Kidney tubule cell (primary cell): ENCODE measurements at regions not wholly inside any gene's neighbourhood (a gene's known extent, or its start where the extent isn't known, plus 50 kb on each side); places are given as distances from the start of the nearest gene placed in this dataset.
"Not testable (repeated sequence)": the region's sequence is repeated elsewhere in the genome, so short reads cannot be mapped to it uniquely, and the experiment has no call there.

Experiments
- DNase-seq: peaks from one replicate; pipeline ENCODE4 v3.0.0-alpha.2; 2018; ENCODE audit warnings: low spot score

DNA sequence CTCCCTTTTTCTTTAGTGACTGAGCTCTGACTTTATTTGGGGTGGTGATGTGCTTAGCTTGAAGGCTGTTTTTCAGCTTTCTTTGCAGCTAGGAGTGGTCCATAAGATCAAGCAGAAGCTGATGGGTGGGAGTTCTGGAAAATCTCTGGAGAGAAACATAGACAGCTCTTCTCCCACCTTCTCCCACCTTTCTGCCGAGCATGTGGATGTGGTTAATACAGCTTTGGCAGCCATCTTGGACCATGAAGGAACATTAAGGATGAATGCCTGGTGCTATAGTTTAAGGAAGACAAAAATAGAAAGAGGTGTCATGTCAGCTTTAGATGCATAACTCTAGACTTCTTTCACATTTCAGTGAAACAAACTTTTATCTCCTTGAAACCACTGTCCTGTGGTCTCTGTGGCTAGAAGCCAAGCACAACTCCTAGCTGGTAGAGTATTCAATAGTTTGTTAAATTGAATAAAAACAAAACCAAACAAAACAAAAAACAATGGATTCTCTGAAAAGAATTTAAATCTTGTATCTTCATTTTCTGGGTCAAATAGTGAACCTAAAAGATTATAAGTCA, 203.6 kb upstream of the SESN3 start:
- no peak for DNase-seq

DNA sequence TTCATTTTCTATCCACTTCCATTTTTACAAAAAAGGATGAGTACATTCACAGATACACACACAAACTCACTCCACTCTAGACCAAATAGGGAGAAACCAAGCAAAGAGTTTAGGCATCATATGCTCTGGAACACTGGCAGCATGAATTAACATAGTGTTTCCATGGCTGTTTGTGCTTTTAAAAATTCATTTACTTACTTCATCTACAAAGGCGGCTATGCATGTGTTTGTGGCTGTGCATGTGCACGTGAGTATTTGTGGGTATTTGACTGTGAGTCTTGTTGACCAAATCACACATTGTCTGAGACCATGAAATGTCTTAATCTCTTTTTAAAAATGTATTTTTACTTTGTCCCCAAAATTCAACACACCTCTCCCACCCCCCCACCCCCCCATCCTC, 203.0 kb upstream of the SESN3 start:
- DNase-seq = no peak

DNA sequence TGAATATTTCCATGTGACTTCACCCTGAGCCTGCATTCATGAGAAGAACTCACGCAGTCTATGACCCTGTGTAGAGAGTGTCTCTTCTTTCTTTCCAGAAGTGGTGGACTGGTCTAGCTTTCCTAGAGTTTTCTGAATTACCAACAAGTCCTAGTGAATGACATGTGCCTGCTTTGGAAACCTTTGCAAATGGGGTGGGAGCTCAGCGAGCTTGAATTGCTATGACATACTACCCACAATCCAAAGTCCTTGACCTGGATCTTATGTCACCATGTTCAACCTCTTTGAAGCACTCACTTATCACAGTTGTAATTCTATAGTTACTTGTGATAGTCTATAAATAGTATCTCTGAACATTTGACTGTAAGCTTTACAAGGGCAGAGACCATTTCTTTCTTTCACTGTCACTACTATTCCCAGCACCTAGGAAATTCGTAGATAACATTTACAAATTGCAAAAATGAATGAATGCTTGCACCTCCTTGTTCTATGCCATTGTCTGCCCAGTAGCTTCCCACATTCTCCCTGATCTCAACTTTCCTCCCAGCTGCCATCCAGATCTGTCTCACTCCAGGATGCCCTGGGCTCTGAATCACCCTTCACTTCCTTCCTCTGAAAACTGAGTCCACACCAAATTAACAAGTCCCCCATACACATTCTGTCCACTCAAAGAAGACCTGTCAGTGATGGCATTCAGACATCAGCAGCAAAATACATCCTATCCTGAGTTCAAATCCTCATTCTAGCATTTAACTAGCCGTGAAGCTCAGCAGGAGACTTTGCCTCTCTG, 201.9 kb upstream of the SESN3 start:
- peak; percentile 8 for DNase-seq

DNA sequence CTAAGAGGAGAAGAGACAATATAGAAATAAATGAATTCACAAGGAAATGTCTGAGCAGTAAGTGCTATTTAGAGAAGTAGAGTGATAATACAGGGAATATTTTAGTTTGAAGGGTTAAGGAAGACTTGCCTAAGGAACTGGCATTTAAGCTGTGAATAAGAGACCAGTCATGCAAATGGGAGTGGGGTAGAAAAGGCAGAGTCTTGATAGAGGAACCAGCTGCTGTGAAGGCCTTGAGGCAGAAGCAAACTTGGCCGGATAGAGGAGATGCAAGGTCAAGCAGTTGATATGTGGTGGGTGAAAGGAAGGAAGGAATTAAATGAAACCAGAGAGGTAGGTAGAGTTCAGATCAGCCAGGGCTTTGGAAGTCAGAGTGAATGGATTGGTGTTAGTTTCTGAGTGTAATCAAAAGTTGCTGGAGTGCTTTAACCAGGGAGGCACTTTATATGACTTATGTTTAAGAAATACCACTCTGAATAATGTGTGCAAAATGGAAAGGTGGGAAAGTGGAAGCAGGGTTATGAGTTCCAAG, 198.4 kb upstream of the SESN3 start:
- DNase-seq = no peak

DNA sequence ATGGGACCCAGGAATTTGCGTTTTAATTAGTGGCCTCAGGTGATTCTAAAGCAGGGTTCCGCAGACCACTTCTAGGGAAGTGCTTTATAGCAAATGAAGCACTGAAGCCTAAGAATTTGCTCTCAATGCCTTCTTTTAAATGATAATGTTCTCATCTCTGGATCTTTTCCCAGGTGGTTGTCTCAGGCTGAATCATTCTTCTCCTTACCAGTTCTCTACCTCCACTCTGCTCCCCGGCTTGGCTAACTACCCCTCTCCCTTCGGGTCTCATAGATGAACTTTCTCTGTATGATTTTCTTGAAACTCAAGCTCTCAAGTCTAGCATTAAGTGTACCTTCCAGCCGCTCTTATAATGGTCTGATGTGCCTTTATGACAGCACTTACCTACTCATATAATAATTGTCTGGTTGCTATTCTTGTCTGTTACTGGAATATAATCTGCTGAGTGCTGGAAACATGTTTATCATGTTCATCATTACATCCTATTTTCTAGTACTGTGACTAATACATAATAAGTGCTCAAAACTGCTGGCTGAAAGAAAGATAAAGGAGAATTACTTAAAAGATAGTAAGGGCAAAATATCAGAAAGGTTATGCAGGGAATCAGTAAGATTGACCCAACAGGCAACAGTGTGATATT, 195.9 kb upstream of the SESN3 start:
- DNase-seq = no peak

DNA sequence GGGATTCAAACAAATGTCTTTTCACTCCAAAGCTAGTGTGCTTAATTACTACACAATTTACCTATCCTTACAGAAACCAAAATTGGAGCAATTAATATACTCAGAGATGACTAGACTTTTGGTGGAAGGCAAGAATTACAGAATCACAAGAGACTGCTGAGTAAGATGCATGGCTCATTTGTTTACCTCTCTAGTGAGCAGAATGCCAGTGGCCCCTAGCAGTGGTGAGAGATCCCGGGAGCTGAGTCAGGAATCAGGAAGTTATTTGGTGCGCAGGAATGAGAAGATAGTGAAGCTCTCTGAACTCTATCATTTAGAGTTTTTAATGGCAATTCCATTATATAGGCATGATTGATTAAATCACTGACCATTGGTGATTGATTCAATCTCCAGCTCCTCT, 188.9 kb upstream of the SESN3 start:
- DNase-seq = peak; percentile 80

DNA sequence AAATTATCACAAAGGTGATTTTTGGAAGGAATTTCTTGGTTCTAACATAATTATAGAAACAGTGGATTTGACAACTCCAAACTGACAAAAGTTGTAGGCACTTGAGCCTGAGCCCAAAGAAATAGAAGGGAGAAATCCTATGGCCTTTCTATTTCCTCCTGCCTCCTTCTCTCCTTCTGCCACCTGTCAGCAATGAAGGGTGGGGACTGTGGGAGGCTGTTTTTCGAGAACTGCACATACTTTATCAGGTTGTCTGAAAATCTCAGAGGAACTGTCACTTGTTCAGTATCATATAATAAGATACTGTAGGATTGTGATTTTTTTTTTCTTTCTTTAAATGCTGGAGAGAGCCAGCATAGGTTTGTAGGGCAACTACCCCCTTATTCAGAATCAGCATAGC, 187.9 kb upstream of the SESN3 start:
- DNase-seq = no peak

DNA sequence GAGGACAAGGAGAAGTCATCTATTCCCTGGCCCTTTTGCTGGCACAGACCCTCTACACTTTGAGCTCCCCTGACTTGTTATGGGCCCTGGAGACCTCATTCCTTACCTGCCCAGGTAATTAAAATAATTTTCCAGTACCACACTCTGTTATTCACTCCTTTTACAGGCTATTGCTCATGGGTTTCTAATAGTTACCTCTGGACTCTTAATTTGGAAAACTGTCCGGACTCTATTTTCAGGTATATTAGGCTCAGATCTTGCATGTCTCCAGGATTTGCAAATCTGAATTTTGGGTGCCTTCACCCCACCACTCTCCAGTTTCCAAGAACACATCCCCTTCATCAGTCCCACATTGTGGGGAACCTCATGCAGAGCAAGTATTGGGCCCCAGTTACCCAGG, 186.8 kb upstream of the SESN3 start:
- DNase-seq = no peak

DNA sequence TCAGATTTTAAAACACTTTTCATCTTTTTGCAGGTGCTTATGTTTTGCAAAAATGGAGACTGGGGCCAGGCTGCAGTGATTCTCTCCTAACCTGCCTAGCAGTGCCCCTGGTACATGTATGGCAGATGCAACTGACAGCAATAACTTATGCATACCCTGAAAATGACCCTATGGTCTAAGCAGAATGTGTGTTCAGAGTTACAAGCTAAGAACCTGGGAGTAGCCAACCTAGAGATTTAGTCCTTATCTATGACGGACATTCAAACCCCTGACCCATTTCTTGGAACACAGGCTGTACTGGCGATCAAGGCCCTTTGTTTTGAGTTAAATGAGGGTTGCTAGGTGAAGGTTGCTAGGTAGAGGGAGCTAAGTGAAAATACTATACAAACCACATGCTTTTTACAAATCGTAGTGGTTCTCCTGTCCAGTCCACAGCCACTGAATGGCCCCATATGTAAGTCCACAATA, 184.9 kb upstream of the SESN3 start:
- no peak for DNase-seq

DNA sequence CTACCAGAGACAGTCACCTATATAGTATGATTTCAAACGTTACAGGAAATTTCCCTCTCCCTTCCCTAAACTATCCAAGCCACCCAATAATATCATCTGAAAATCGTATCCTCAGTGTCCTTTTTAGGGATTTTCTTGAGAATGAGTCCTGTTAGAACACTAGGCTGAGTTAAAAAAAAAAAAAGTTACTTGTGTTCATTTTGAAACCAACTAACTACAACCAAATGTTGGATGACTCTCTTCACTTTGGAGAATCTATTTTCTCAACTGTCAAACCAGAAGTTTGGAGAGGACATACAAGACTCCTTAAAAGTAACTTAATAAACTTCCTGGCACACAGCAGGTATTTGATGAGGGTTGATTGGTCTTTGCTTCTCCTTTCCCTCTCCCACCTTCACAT, 183.2 kb upstream of the SESN3 start:
- no peak for DNase-seq

DNA sequence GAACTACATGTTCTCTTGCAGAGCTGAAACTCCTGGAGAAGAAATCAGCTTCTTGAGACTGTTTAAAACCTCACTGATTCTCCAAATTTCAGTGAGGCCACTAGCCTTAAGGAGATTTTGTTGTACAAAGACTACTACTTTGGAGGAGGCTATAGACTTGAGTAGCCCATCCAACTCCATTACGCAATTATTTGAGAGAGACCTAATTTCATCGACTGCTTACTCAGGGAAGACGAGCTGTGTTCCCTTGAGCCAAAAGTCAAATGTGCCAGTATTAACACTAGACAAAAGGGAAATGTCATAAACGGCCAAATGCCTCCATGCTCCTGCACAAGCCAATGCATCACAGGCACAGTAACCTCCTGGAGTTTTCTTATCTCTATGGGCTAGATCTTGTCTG, 182.8 kb upstream of the SESN3 start:
- no peak for DNase-seq

DNA sequence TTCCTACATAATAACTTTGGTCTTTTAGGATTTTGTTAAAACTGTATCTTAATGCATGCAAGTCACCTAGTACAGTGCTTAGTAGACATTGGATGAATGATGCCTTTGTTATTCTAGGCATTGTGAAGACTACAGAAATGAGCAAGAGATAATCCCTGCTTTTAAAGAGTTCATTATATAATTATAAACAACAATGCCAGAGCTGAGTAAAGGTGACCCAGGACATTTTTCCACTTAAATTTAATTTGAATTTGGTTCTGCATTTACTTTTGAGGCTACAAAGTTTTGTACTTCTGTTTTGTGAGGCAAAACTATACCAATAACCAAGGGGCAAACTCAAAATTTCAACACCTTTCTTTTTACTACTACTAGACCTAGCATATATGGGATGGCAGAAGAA, 182.0 kb upstream of the SESN3 start:
- DNase-seq = no peak

DNA sequence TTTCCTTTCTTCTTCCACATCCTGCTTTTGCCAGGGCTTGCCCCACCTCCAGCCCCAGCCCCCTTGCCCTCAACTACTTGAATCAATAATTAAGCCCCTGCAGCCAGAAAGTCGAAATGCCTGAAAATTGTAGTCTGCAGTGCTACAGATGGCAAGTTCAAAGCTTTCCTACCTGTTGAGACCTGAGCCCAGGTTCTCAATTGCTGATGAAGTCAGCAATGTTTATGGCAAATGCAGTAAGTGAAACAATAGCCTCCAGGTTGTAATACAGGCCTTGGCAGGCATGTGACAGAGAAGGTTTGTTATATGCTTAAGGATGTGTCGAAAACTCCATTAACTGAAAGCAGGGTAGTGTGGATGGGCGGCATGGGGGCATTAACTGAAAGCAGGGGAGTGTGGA, 181.1 kb upstream of the SESN3 start:
- no peak for DNase-seq

DNA sequence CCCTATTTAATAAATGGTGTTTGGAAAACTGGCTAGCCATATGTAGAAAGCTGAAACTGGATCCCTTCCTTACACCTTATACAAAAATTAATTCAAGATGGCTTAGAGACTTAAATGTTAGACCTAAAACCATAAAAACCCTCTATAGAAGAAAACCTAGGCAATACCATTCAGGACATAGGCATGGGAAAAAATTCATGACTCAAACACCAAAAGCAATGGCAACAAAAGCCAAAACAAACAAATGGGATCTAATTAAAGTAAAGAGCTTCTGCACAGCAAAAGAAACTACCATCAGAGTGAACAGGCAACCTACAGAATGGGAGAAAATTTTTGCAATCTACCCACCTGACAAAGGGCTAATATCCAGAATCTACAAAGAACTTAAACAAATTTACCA, 179.7 kb upstream of the SESN3 start:
- not testable (repeated sequence) for DNase-seq

DNA sequence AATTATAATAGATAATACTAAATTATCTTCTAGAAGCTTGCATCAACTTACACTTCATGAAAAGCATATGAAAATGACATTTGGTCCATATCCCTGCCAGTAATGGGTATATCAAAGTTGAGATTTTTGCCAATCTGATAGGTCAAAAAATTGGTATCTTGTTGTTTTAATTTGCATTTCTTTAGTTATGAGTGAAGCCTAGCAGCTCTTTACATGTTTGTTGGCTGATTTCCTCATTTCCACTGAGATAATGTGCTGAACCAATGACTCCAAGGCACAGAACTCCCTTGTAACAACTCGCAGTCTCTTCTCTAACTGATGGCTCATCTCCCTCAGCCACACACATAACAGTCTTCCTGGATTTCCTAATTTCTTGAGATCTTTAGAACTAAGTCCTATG, 175.3 kb upstream of the SESN3 start:
- DNase-seq = no peak

DNA sequence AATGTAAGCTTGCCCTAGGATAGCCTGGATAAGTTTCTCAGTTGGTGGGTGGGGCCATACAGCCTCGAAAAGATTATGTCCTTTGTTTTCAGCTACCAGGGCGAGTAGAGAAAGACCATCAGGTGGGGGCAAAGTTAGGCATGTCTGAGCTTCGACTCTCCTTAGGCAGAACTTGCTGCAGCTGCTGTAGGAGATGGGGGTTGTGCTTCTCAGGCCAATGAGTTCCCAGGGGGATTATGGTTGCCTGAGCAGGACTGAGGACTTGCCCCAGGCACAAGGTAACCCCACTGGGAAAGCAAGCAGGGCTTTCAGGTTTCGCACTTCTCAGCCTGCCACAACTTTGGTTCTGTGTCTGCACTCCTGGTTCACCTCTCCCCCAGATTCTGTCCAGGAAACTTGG, 173.4 kb upstream of the SESN3 start:
- DNase-seq = no peak

DNA sequence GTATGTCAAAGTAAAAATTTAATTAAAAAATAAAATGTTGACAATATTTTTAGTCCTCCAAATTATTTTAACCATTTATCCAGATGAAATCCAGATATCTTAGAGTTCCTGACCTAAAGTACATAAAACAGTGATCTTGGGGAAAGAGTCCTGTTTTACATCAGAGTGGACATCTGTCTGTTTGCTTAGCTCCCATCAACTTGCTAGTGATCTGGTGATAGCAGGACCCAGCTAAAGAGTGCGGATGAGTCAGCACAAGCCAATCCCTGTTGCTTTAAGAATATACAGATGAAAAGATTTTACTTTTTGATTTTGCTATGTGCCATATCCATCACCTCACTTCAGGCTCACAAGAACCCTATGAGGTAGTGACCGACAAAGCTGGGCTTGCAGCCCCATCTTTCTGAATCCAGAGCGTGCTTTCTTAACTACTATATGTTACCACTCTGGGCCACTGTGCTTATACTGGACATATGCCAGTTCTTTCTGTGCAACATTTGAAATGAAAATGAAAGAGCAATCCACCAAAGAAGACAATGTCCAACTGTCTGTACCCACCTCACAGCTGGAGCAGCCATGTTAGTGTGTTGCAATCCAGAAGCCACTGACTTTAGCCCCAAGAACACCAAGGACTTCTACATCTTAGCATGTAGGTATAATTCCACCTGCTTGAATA, 167.6 kb upstream of the SESN3 start:
- no peak for DNase-seq

DNA sequence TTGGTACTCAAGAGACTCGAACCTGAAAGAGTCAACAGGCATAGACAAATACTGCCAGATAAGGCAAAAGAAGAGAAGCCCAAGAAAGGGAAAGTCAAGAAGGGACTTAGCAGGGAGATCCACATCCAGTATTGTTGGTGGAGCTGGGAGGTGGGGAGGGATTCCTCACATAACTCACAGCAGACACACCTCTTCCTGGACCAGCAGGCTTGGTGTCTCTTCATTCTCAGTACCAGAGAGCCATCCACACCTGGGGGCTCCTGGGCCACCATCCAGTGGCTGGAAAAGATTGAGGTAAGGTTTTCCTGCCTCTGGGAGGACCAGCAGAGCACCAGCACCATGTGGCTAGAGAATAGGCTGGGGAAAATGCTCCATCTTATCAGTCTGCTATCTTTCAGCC, 161.6 kb upstream of the SESN3 start:
- DNase-seq = no peak

DNA sequence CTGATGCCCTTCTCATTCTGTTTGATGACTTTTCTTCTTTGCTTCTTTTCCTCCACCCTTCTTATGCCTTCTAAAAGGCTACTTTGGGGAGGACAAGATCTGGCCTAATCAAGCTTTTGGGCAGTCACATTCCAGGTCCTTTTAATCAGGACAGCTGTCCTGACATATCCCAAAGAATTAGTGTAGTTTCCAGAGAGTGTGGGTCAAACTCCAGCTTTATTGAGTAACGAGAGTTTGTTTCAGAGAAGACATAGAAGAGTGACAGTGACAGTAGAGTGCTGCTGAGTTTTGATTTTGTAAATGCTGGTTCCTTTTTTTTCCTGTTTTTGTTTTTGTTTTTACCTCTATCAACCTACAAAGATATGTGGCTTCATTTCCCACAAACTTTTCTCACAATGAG, 158.4 kb upstream of the SESN3 start:
- DNase-seq = no peak

DNA sequence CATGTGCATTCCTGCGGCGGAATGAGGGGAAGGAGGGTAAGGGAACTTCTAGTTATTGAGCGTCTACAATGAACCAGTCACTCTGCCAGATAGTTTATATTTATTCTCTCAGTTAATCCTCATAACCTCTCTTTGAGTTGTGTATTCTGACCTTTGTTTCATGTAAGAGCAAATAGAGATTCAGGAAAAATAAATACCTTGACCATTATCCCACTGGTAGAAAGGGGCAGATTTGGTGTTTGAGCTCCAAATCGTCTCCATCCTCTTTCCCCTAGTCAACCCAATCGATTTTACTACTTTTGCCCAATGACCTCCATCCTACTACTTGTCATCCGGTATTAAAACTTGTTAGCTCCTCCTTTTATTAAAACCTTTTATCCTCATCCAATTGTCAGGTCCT, 157.1 kb upstream of the SESN3 start:
- DNase-seq = no peak

DNA sequence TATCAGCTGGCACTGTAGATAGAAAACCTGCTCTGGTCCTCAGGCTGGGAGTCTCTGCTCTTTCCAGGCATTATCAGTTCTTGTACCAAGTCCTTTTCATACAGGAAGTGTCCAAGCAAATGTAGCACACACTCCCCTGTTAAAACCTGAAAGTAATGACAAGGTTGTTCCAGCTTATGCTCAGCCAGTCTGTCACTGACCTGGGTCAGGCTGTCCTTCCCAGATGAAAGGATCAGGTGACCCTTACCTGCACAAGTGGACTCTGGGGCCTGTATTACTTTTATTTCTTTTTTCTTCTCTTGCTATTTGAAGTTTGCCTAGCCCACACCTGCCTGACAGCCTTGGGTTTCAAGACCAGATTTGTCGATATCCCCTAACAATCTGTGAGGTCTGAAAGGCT, 156.3 kb upstream of the SESN3 start:
- DNase-seq = no peak

DNA sequence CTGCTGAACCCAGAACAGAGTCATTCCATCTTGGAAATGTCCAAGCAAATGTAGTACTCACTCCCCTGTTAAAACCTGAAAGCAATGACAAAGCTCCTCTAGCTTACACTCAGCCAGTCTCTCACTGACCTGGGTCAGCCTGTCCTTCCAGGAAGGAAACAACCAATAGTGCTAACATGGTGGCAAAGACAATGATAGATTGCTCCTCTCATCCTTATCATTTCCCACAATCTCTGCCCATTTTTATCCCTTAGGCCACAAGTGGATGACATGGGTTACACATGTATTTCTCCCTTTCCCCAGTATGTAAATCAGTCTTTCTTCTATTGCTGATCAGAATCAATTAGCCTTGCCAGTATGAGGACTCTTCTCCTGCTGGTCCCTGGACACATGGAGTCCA, 154.6 kb upstream of the SESN3 start:
- no peak for DNase-seq

DNA sequence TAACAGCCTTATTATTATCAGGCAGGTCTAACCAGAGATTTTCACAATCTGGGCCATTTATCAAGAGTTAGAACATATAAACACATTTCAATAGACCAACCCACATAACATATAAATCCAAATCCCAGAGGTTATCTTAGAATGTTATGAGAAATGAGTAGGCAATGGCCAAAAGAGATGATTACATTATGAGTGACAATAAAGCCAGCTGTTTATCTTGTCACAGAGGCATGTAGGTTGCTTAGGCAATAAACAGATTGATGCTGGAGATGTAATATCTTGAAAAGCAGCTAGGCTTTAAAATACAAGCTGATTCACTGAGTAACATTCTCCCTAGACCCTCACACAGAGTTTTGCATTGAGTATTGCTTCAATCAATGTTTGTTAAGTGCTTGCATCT, 148.5 kb upstream of the SESN3 start:
- no peak for DNase-seq
